ENCODE measurements at regions not wholly inside any gene's neighbourhood (a gene's known extent, or its start where the extent isn't known, plus 50 kb on each side); places are given as distances from the start of the nearest gene placed in this dataset.
"Not testable (repeated sequence)": the region's sequence is repeated elsewhere in the genome, so short reads cannot be mapped to it uniquely, and the experiment has no call there.

DNA sequence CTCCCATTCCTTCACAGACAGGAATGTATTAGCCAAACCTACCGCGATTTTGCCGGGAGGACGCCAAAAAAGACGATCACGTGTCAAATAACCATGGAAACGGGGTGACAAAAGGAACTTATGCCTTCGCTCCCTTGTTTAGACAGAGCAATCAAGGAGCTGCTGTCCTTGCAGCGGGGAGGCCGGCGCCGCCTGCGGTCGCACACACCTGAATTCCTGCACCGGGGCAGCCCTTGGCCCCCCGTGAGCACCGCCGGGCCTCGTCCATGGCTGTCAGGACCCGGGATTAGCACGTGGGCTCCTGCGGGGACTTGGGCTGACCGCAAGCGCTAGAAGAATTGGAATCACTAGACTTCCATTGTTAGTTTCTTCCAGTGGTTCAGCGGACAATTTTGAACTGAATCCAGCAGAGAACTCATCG is 193.1 kb downstream of the SHQ1 start:
- WGBS = 24% methylated on average over 26 of the region's 26 CpGs
- intact Hi-C loops (cut with DNase I) = no loop called here
- Histone ChIP-seq H3K9me3 (no peaks in the 10 kb centered on the region), H3K4me1 (peaks cover 0 to 10% (median 7%) of the 10 kb centered on the region in 4 donors), H3K4me3 (peak overlapping the region in 3 of 4 donors; percentile 8 to 40 (median 18)), H3K27ac (replicated peaks in 1 of 4) (no peak overlapping the region), H3K27me3 (peaks cover 0 to 16% (median 0%) of the 10 kb centered on the region in 4 donors), H3K36me3 (no peaks in the 10 kb centered on the region)
- TF ChIP-seq EP300 (IDR thresholded peaks at IDR 0.05) = no peak
- no peak for TF ChIP-seq POLR2A (IDR thresholded peaks at IDR 0.05; ENCODE audit: low read depth)
- DNase-seq (ENCODE audit: extremely low spot score) = no peak

DNA sequence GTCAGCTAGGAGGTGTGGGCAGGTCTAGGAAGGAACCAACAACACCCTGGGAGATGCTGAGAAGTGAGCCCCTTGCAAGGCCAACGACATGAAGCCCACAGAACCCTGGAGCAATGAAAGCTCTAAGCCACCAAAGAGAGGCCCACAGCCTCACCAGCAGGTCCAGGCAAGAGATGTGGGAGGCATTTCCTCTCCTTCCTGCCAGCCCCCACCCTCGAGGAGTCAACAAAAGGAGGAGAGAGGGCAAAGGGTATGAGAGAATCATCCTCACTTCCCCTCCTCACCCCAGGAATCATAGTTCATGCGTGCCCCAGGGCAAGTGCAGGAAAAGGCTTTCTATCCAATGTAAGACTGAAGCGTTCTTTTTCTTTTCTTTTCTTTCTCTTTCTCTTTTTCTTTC is 195.8 kb downstream of the SHQ1 start:
- 73% methylated on average over 4 of the region's 4 CpGs for WGBS
- DNase-seq (ENCODE audit: extremely low spot score) = no peak
- Histone ChIP-seq H3K27me3 (peaks cover 0 to 16% (median 0%) of the 10 kb centered on the region in 4 donors), H3K27ac (replicated peaks in 1 of 4) (no peak overlapping the region), H3K4me1 (peaks cover 0 to 10% (median 7%) of the 10 kb centered on the region in 4 donors), H3K36me3 (no peaks in the 10 kb centered on the region), H3K4me3 (no peak overlapping the region), H3K9me3 (no peaks in the 10 kb centered on the region)
- TF ChIP-seq POLR2A (IDR thresholded peaks at IDR 0.05; ENCODE audit: low read depth) (no peak), POLR2AphosphoS5 (IDR thresholded peaks at IDR 0.05) (no peak), EP300 (IDR thresholded peaks at IDR 0.05) (no peak)
- TF ChIP-seq, protein P1, sequence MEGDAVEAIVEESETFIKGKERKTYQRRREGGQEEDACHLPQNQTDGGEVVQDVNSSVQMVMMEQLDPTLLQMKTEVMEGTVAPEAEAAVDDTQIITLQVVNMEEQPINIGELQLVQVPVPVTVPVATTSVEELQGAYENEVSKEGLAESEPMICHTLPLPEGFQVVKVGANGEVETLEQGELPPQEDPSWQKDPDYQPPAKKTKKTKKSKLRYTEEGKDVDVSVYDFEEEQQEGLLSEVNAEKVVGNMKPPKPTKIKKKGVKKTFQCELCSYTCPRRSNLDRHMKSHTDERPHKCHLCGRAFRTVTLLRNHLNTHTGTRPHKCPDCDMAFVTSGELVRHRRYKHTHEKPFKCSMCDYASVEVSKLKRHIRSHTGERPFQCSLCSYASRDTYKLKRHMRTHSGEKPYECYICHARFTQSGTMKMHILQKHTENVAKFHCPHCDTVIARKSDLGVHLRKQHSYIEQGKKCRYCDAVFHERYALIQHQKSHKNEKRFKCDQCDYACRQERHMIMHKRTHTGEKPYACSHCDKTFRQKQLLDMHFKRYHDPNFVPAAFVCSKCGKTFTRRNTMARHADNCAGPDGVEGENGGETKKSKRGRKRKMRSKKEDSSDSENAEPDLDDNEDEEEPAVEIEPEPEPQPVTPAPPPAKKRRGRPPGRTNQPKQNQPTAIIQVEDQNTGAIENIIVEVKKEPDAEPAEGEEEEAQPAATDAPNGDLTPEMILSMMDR (IDR thresholded peaks at IDR 0.05) = no peak
- intact Hi-C loops (cut with DNase I) = no loop called here

DNA sequence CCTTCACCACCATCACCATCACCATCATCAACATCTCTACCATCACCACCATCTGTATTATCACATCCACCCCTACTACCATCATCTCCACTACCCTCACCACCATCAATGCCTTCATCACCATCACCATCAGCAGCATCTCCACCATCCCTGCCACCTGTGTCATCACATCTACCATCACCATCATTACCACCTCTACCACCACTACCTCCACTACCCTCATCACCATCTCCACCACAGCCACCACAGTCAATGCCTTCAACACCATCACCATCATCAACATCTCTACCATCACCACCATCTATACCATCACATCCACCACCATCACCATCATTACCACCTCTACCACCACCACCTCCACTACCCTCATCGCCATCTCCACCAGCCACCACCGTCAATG is 196.7 kb downstream of the SHQ1 start:
- TF ChIP-seq POLR2A (IDR thresholded peaks at IDR 0.05; ENCODE audit: low read depth) = no peak
- no peak for TF ChIP-seq POLR2AphosphoS5 (IDR thresholded peaks at IDR 0.05)
- TF ChIP-seq EP300 (IDR thresholded peaks at IDR 0.05) = no peak
- TF ChIP-seq, protein P1 (IDR thresholded peaks at IDR 0.05) = no peak
- 100% methylated on average over 2 of the region's 2 CpGs for WGBS
- H3K36me3 ChIP-seq = no peaks in the 10 kb centered on the region
- H3K4me1 ChIP-seq = peaks cover 0 to 10% (median 7%) of the 10 kb centered on the region in 4 donors
- no peak overlapping the region for H3K27ac ChIP-seq (replicated peaks in 1 of 4)
- no peaks in the 10 kb centered on the region for H3K9me3 ChIP-seq
- intact Hi-C loops (cut with DNase I) = no loop called here
- H3K4me3 ChIP-seq = no peak overlapping the region
- H3K27me3 ChIP-seq = peaks cover 0 to 16% (median 0%) of the 10 kb centered on the region in 4 donors
- no peak for DNase-seq (ENCODE audit: extremely low spot score)

DNA sequence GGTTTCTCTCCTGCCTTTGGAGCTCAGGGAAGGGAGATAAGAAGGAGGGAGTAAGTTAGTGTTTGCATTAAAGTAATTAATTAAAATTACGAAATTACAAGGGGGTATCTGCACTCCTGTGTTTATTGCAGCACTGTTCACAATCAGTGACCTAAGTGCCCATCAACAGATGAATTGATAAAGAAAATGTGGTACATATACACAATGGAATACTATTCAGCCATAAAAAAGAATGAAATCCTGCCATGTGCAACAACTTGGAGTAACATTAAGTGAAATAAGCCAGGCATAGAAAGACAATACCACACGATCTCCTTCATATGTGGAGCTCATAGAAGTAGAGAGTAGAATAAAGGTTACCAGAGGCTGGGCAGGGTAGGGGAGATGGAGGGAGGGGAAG is 202.0 kb downstream of the SHQ1 start:
- no peaks in the 10 kb centered on the region for H3K36me3 ChIP-seq
- WGBS = 90% methylated on average over 2 of the region's 2 CpGs
- no peaks in the 10 kb centered on the region for H3K27me3 ChIP-seq
- no peak for DNase-seq (ENCODE audit: extremely low spot score)
- no peaks in the 10 kb centered on the region for H3K4me1 ChIP-seq
- no peak overlapping the region for H3K27ac ChIP-seq (replicated peaks in 1 of 4)
- H3K4me3 ChIP-seq = no peak overlapping the region
- intact Hi-C loops (cut with DNase I) = no loop called here
- TF ChIP-seq EP300 (IDR thresholded peaks at IDR 0.05) = no peak
- TF ChIP-seq POLR2A (IDR thresholded peaks at IDR 0.05; ENCODE audit: low read depth) = no peak
- TF ChIP-seq POLR2AphosphoS5 (IDR thresholded peaks at IDR 0.05) = no peak
- TF ChIP-seq, protein P1 (IDR thresholded peaks at IDR 0.05) = no peak
- no peaks in the 10 kb centered on the region for H3K9me3 ChIP-seq

DNA sequence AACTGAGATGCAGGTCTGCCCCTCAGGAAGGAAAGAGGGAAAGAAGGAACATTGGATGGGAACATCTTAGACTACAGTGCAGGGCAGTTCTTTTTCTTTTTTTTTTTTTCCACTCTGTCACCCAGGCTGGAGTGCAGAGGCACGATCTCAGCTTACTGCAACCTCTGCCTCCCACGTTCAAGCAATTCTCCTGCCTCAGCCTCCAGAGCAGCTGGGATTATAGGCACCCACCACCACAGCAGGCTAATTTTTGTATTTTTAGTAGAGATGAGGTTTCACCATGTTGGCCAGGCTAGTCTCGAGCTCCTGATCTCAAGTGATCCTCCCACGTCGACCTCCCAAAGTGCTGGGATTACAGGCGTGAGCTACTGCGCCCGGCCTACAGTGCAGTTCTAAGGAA is 204.6 kb downstream of the SHQ1 start:
- H3K4me1 ChIP-seq; H3K27me3 ChIP-seq; DNase-seq (ENCODE audit: extremely low spot score); H3K36me3 ChIP-seq; H3K9me3 ChIP-seq; H3K27ac ChIP-seq (replicated peaks in 1 of 4); H3K4me3 ChIP-seq; intact Hi-C loops (cut with DNase I): not testable (repeated sequence)
- WGBS = 94% methylated on average over 8 of the region's 8 CpGs

DNA sequence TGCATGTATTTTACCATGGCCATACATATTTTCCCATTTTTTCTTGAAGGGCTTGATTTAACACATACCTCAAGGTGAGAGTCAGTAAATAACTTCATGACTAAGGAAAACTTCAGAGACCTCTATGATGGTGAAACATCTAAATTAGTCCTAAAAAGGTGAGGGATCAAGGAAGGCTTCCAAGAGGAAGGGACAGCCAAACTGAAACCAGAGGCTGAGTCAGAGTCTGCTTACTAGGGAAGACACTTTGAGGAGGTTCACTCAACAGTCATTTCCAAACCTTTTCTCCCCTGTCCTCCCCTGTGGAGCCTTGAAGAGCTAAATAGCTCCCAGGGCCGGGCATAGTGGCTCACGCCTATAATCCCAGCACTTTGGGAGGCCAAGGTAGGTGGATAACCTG is 206.6 kb downstream of the SHQ1 start:
- H3K27me3 ChIP-seq = no peaks in the 10 kb centered on the region
- H3K36me3 ChIP-seq = no peaks in the 10 kb centered on the region
- no peak overlapping the region for H3K4me3 ChIP-seq
- 94% methylated on average over 2 of the region's 2 CpGs for WGBS
- no peak for DNase-seq (ENCODE audit: extremely low spot score)
- H3K9me3 ChIP-seq = no peaks in the 10 kb centered on the region
- no peak overlapping the region for H3K27ac ChIP-seq (replicated peaks in 1 of 4)
- no peak for TF ChIP-seq POLR2A (IDR thresholded peaks at IDR 0.05; ENCODE audit: low read depth)
- TF ChIP-seq, protein P1 (IDR thresholded peaks at IDR 0.05) = no peak
- no peak for TF ChIP-seq POLR2AphosphoS5 (IDR thresholded peaks at IDR 0.05)
- TF ChIP-seq EP300 (IDR thresholded peaks at IDR 0.05) = no peak
- intact Hi-C loops (cut with DNase I) = no loop called here
- no peaks in the 10 kb centered on the region for H3K4me1 ChIP-seq

All from esophagus muscularis mucosa (tissue), 4 donors.